AG09319 (cell line): ENCODE measurements at regions not wholly inside any gene's neighbourhood (a gene's known extent, or its start where the extent isn't known, plus 50 kb on each side); places are given as distances from the start of the nearest gene placed in this dataset.
"Not testable (repeated sequence)": the region's sequence is repeated elsewhere in the genome, so short reads cannot be mapped to it uniquely, and the experiment has no call there.

Experiments
- DNase-seq: peaks from one replicate; pipeline ENCODE4 v3.0.0-alpha.2; 2010; ENCODE audit warnings: low read depth; ENCODE audit errors: extremely low read depth
- TF ChIP-seq, protein P1 (sequence below): IDR thresholded peaks from 2 replicates; pipeline ENCODE4 v1.5.1; 2011; ENCODE audit warnings: low read depth, mild to moderate bottlenecking, inconsistent platforms, low read length, moderate library complexity

DNA sequence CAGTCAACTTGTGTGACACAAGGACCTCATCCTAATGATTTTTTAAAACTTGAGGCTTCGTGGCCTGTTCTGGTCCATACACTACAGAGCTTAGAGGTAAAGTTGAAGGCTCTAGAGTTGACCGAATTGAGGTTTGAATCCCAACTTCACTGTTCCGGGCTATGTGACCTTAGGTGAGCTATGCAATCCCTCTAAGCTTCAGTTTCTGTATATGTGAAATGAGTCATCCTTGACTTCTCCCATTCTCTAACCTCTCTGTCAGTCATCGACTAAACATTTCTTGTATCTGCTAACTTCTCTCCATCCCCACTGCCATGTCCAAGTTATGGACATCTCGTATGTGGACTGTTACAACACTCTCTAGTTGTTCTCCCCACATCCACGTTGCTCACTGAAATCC lies 178.2 kb upstream of the TMEM45B start:
- TF ChIP-seq, protein P1, sequence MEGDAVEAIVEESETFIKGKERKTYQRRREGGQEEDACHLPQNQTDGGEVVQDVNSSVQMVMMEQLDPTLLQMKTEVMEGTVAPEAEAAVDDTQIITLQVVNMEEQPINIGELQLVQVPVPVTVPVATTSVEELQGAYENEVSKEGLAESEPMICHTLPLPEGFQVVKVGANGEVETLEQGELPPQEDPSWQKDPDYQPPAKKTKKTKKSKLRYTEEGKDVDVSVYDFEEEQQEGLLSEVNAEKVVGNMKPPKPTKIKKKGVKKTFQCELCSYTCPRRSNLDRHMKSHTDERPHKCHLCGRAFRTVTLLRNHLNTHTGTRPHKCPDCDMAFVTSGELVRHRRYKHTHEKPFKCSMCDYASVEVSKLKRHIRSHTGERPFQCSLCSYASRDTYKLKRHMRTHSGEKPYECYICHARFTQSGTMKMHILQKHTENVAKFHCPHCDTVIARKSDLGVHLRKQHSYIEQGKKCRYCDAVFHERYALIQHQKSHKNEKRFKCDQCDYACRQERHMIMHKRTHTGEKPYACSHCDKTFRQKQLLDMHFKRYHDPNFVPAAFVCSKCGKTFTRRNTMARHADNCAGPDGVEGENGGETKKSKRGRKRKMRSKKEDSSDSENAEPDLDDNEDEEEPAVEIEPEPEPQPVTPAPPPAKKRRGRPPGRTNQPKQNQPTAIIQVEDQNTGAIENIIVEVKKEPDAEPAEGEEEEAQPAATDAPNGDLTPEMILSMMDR = no peak
- DNase-seq = no peak

DNA sequence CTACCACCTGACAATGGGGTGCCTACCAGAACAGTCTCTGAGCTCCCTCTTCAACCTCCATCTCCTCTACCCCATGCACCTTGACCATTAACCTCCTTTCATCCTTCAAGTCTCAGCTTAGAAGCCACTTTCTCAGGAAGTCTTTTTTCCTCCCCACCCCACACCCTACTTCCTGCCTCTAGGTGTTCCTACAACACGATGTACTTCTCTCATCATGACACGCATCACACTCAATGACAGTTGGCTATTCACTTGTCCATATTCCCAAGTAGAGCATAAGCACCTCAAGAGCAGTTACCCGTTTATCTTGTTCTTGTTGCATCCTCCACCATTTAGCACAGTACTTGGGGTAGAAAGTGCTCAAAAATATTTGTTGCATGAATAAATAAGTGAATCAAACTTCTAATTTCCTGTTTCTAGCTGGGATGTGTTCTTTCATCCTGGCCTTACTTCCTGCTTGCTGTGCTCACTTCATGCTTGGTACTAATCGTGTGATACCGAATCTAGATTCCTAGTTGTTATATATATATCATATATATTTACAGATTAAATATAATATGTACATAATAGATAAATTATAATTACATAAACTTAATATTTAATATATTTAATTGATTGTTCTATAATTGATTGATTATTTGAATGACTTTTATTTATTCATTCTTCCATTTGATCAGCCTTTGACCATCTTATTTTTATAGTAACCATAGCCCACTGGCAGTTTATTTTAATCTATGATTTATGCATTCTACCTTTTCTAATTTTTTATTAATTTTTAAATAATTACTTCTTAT lies 177.5 kb upstream of the TMEM45B start:
- DNase-seq = no peak
- TF ChIP-seq, protein P1 = no peak

DNA sequence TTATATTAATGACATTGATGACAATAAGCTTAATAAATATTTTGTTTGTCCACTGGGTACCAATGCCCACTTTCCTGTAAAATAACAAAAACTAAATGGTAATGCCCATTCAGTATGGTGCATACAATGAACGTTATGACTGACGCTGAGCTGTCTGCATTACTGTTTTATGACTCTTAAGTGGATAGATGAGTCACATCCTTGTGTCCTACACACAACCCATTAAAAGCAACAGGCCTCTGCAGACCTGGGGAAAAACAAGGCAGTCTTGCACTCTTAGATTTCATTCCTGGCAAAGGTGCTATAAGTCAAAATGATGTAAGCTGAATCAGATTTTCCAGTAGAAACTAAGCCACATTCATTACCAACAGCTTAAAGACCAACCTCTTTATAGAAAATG lies 176.3 kb upstream of the TMEM45B start:
- TF ChIP-seq, protein P1 = no peak

DNA sequence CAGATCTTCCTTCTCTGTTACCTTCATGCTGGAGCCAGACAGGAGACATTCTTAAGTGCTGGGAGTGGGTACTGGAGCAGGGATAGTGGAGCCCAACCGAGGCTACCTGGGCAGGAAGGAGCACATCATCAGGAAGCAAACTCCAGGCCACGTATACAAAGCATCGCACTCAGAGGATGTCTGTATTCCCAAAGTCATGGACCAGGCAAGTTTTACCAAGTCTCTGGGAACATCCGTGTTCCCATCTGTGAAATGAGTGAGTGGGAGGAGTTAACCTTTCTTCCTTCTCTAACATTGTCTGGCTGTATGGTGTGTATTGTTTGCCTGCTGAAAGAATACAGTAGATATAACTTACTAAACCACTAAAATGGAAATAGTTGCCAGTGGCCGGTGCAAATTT lies 175.0 kb upstream of the TMEM45B start:
- TF ChIP-seq, protein P1 = no peak
- no peak for DNase-seq

More for the DNA sequence above, 176.3 kb upstream of the TMEM45B start:
- DNase-seq = peak; percentile 54

DNA sequence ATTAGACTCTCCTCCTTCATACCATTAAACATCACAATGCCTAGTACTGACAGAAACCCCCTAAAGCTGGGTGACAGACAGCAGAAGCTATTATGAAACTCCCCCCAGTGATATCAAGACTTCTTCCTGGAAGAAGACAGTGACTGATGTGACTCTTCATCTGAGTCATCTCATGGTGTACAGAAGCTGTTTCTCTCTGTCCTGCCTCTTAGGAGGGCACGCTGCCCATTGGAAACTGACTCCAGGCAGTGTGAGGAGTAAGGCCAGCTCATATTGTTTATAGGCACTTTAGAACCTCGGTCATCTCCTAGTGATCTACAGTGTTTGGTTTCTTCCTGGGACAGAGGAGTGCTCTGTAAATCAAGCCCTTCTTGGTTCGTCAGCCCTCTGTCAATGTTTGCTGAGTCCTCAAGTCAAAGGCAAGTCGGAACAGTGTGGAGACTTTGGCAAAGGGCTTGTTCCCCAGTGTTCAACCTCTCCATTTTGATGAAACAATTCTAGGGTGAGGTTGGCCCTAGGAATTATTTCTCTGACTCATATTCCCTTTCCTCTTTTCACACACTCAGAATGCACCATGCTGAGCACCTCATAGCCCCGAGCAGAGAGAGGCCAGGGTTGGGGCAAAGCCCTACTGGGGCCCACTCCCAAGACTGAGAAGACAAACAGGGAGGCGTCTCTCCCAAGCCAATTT lies 172.5 kb upstream of the TMEM45B start:
- DNase-seq = no peak
- TF ChIP-seq, protein P1 = no peak

DNA sequence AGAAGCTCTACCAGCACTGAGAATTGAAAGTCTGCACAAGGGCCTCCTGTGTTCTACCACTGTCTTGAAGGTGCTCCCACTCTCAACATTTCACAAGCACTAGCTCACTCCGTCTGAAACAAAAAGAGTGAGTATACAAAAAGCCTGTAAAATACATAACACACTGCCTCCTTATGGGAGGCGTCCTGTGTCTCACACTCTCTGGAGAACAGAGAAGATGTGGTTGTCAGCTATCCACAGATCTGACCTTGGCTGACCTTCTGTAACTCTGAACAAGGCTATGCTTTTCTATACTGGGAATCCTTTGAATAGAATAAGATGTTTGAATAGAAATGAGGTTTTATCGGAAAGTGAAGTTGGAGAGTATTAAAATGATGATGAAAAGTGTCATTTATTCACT lies 171.3 kb upstream of the TMEM45B start:
- TF ChIP-seq, protein P1 = no peak

DNA sequence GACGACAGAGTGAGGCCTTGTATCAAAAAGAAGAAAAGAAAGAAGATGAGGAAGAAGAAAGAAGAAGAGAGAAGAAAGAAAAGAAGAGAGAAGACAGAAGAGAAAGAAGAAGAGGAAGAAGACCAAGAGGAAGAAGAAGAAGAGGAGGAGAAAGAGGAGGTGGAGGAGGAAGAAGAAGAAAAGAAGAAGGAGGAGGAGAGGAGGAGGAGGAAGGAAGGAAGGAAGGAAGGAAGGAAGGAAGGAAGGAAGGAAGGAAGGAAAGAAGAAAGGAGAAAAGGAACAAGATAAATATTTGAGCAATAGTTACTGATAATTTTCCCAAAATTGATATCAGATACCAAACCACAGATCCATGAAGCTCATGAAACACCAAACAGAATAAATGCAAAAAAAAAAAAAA lies 169.7 kb upstream of the TMEM45B start:
- no peak for DNase-seq
- TF ChIP-seq, protein P1 = no peak

More for the DNA sequence above, 171.3 kb upstream of the TMEM45B start:
- no peak for DNase-seq

DNA sequence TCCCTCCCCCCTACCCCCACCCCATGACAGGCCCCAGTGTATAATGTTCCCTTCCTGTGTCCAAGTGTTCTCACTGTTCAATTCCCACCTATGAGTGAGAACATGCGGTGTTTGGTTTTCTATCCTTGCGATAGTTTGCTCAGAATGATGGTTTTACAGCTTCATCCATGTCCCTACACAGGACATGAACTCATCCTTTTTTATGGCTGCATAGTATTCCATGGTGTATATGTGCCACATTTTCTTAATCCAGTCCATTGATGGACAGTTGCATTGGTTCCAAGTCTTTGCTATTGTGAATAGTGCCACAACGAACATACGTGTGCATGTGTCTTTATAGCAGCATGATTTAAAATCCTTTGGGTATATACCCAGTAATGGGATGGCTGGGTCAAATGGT lies 165.6 kb upstream of the TMEM45B start:
- DNase-seq = not testable (repeated sequence)
